ENCODE measurements at regions not wholly inside any gene's neighbourhood (a gene's known extent, or its start where the extent isn't known, plus 50 kb on each side); places are given as distances from the start of the nearest gene placed in this dataset.

DNA sequence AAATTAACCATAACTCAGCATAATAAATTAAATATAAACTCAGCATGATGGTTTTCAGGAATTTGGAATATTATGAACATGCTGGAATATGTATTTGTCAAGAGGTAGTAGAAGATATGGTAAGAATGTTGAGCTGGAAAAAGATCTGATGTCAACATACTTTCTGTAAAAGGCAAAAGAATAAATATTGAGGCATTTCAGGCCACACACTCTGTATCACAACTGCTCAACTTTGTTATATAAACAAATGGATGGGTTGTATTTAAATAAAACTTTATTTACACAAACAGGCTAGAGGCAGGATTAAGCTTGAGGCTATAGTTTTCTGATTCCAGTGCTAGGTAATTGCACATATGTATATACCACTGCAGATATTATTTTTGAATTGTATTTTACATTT, 1409.4 kb downstream of the MRPL39 start:
- ATAC-seq (no peak), DNase-seq (no peak)
- TF ChIP-seq, protein P1, sequence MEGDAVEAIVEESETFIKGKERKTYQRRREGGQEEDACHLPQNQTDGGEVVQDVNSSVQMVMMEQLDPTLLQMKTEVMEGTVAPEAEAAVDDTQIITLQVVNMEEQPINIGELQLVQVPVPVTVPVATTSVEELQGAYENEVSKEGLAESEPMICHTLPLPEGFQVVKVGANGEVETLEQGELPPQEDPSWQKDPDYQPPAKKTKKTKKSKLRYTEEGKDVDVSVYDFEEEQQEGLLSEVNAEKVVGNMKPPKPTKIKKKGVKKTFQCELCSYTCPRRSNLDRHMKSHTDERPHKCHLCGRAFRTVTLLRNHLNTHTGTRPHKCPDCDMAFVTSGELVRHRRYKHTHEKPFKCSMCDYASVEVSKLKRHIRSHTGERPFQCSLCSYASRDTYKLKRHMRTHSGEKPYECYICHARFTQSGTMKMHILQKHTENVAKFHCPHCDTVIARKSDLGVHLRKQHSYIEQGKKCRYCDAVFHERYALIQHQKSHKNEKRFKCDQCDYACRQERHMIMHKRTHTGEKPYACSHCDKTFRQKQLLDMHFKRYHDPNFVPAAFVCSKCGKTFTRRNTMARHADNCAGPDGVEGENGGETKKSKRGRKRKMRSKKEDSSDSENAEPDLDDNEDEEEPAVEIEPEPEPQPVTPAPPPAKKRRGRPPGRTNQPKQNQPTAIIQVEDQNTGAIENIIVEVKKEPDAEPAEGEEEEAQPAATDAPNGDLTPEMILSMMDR (IDR thresholded peaks at IDR 0.05) = no peak
- no peaks in the 10 kb centered on the region for H3K27me3 Mint-ChIP-seq (ENCODE audit: low read depth in 2 of 2)
- no peak overlapping the region for H3K4me3 Mint-ChIP-seq
- no peaks in the 10 kb centered on the region for H3K36me3 Mint-ChIP-seq
- H3K36me3 ChIP-seq (ENCODE audit: control insufficient read depth, insufficient read depth, low read length) = no peaks in the 10 kb centered on the region
- no peak overlapping the region for H3K4me3 ChIP-seq (ENCODE audit: low read length)
- no peaks in the 10 kb centered on the region for H3K4me1 Mint-ChIP-seq
- no peaks in the 10 kb centered on the region for H3K9me3 ChIP-seq (ENCODE audit: control insufficient read depth, insufficient read depth, low read length)
- no peaks in the 10 kb centered on the region for H3K27me3 ChIP-seq (ENCODE audit: control insufficient read depth, insufficient read depth, low read length)
- no peak overlapping the region for H3K27ac ChIP-seq (ENCODE audit: low read length)
- intact Hi-C loops (cut with micrococcal nuclease) = no loop called here
- H3K27ac Mint-ChIP-seq = no peak overlapping the region
- H3K9me3 Mint-ChIP-seq = peaks cover 7 to 14% of the 10 kb centered on the region in 2 donors
- H3K4me1 ChIP-seq (ENCODE audit: control insufficient read depth, insufficient read depth, low read length) = no peaks in the 10 kb centered on the region

DNA sequence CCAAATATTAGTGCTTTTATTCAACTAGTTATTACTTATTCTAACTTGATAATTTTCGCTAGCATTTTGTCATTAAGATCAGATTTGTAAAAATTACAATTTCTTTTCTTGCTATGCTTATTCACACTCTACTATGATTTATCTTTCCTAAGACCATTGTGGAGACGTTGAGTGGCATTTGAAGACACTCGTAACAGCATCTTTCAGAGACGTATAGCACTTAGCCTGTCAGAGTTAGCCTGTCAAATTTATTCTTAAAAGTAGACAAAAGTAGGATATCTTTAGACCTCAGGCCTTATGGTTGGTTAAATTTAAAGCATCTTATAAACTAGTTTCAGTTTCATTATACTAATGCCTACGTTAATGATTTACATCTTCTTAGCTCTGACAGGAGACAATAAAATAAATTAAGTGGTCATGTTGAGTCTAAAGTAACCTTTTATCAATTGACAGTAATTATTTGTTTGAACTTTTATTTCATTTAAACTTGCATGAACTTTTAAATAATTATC, 1410.1 kb downstream of the MRPL39 start:
- Mint-ChIP-seq H3K27me3 (ENCODE audit: low read depth in 2 of 2) (no peaks in the 10 kb centered on the region), H3K36me3 (no peaks in the 10 kb centered on the region), H3K4me3 (no peak overlapping the region), H3K9me3 (peaks cover 10 to 16% of the 10 kb centered on the region in 2 donors), H3K4me1 (no peaks in the 10 kb centered on the region), H3K27ac (no peak overlapping the region)
- Histone ChIP-seq H3K36me3 (ENCODE audit: control insufficient read depth, insufficient read depth, low read length) (no peaks in the 10 kb centered on the region), H3K27ac (ENCODE audit: low read length) (no peak overlapping the region), H3K4me1 (ENCODE audit: control insufficient read depth, insufficient read depth, low read length) (no peaks in the 10 kb centered on the region), H3K4me3 (ENCODE audit: low read length) (no peak overlapping the region), H3K27me3 (ENCODE audit: control insufficient read depth, insufficient read depth, low read length) (no peaks in the 10 kb centered on the region), H3K9me3 (ENCODE audit: control insufficient read depth, insufficient read depth, low read length) (no peaks in the 10 kb centered on the region)
- intact Hi-C loops (cut with micrococcal nuclease) = no loop called here
- DNase-seq (no peak), ATAC-seq (no peak)
- TF ChIP-seq, protein P1 (IDR thresholded peaks at IDR 0.05) = no peak
- 96% methylated on average over 4 of the region's 5 CpGs for WGBS (ENCODE audit: insufficient coverage)

DNA sequence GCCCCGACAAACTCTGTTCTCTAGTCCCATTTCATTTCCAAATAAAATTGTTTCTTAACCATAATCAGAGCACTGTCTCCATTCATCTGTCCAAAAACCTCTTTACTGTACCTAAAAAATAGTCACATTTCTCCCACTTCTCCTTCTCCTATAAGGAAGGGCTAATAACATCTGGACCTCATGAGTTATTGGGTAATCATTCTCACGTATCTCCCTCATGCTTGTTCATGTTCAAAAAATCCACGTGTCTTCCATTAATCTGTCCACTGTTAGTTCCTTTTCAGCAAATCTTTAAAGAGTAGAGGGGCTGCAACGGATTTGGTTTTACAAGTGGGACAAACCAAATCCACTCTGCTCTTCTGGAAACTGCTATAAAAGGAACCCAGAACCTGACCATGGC, 1418.8 kb downstream of the MRPL39 start:
- no peaks in the 10 kb centered on the region for H3K4me1 ChIP-seq (ENCODE audit: control insufficient read depth, insufficient read depth, low read length)
- Mint-ChIP-seq H3K4me1 (no peaks in the 10 kb centered on the region), H3K4me3 (no peak overlapping the region), H3K27me3 (ENCODE audit: low read depth in 2 of 2) (no peaks in the 10 kb centered on the region), H3K36me3 (no peaks in the 10 kb centered on the region), H3K9me3 (peaks cover 12 to 14% of the 10 kb centered on the region in 2 donors), H3K27ac (no peak overlapping the region)
- no peaks in the 10 kb centered on the region for H3K36me3 ChIP-seq (ENCODE audit: control insufficient read depth, insufficient read depth, low read length)
- WGBS (ENCODE audit: insufficient coverage) = 75% methylated on average over 4 of the region's 4 CpGs
- H3K27ac ChIP-seq (ENCODE audit: low read length) = no peak overlapping the region
- ATAC-seq (no peak), DNase-seq (no peak)
- H3K27me3 ChIP-seq (ENCODE audit: control insufficient read depth, insufficient read depth, low read length) = no peaks in the 10 kb centered on the region
- intact Hi-C loops (cut with micrococcal nuclease) = no loop called here
- H3K9me3 ChIP-seq (ENCODE audit: control insufficient read depth, insufficient read depth, low read length) = no peaks in the 10 kb centered on the region
- H3K4me3 ChIP-seq (ENCODE audit: low read length) = no peak overlapping the region
- TF ChIP-seq, protein P1 (IDR thresholded peaks at IDR 0.05) = no peak

DNA sequence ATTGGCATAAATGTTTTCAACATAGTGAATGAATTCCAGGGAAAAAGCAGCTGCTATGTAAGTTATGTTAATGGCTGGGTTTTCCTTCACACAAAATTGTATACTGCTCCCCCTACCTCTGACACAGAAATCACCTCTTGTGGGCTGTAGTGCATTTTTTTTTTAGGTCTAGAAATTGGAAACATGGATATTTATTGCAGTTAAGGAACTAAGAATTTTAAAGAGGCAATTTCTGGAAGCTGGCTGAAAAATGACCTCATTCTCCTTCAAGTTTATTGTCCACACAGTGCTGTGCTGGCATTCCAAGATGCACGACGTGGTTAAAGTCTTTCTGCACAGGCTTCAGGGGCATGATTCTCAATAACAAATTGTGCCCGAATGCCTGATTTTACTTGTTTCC, 1424.2 kb downstream of the MRPL39 start:
- Histone ChIP-seq H3K4me3 (ENCODE audit: low read length) (no peak overlapping the region), H3K27me3 (ENCODE audit: control insufficient read depth, insufficient read depth, low read length) (no peaks in the 10 kb centered on the region), H3K36me3 (ENCODE audit: control insufficient read depth, insufficient read depth, low read length) (no peaks in the 10 kb centered on the region), H3K27ac (ENCODE audit: low read length) (no peak overlapping the region), H3K9me3 (ENCODE audit: control insufficient read depth, insufficient read depth, low read length) (no peaks in the 10 kb centered on the region), H3K4me1 (ENCODE audit: control insufficient read depth, insufficient read depth, low read length) (no peaks in the 10 kb centered on the region)
- TF ChIP-seq, protein P1 (IDR thresholded peaks at IDR 0.05) = no peak
- intact Hi-C loops (cut with micrococcal nuclease) = no loop called here
- Mint-ChIP-seq H3K36me3 (no peaks in the 10 kb centered on the region), H3K4me1 (no peaks in the 10 kb centered on the region), H3K27ac (no peak overlapping the region), H3K27me3 (ENCODE audit: low read depth in 2 of 2) (no peaks in the 10 kb centered on the region), H3K4me3 (no peak overlapping the region), H3K9me3 (peaks cover 9 to 19% of the 10 kb centered on the region in 2 donors)
- ATAC-seq = no peak
- WGBS (ENCODE audit: insufficient coverage) = 95% methylated on average over 3 of the region's 3 CpGs
- DNase-seq = no peak

All from natural killer cell (primary cell).